ENCODE measurements at regions not wholly inside any gene's neighbourhood (a gene's known extent, or its start where the extent isn't known, plus 50 kb on each side); places are given as distances from the start of the nearest gene placed in this dataset.

DNA sequence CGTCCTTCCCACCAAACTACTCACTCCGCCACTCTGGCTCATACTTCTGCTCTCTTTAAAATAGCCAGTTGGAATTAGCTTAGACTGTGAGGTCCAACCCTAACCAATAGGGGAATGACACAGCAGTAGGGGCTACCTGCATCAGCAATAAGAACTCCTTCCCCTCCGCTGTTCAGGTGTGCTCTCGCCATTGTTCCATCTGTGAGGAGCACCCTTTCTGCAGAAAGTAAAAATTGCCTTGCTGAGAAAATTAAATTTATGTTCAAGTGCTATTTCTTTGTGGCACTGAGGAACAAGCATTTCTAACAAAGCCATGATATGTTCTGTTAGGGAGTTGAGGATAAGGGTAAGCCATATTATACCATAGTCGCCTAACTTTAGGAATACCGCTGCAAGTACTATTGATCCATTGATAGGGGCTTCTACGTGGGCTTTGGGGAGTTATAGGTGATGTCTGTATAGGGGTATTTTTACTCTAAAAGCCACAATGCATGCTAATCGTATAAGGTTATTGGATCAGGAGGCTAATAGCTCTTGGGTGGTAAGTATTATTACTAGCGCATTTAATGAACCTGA lies 1269.5 kb downstream of the TYW1 start:
- no peak overlapping the region for H3K27ac Mint-ChIP-seq (ENCODE audit: unreplicated experiment)
- H4K20me1 ChIP-seq (ENCODE audit: insufficient read depth, low read length), result no peaks in the 10 kb centered on the region
- H3K79me2 ChIP-seq (ENCODE audit: insufficient read depth, low read length), result no peaks in the 10 kb centered on the region
- H3K9me3 Mint-ChIP-seq (ENCODE audit: unreplicated experiment), result peaks cover 10% of the 10 kb centered on the region
- H3K4me2 ChIP-seq (ENCODE audit: low read length), result no peak overlapping the region
- H3K9me3 ChIP-seq (ENCODE audit: insufficient read depth, low read depth, low read length), result peaks cover 21% of the 10 kb centered on the region
- H3K4me3 ChIP-seq (ENCODE audit: insufficient read depth, low read depth, low read length), result no peak overlapping the region
- TF ChIP-seq EZH2 (IDR thresholded peaks at IDR 0.05; ENCODE audit: insufficient read depth, low read length), result no peak
- TF ChIP-seq, protein P1, sequence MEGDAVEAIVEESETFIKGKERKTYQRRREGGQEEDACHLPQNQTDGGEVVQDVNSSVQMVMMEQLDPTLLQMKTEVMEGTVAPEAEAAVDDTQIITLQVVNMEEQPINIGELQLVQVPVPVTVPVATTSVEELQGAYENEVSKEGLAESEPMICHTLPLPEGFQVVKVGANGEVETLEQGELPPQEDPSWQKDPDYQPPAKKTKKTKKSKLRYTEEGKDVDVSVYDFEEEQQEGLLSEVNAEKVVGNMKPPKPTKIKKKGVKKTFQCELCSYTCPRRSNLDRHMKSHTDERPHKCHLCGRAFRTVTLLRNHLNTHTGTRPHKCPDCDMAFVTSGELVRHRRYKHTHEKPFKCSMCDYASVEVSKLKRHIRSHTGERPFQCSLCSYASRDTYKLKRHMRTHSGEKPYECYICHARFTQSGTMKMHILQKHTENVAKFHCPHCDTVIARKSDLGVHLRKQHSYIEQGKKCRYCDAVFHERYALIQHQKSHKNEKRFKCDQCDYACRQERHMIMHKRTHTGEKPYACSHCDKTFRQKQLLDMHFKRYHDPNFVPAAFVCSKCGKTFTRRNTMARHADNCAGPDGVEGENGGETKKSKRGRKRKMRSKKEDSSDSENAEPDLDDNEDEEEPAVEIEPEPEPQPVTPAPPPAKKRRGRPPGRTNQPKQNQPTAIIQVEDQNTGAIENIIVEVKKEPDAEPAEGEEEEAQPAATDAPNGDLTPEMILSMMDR (IDR thresholded peaks at IDR 0.05; ENCODE audit: insufficient read depth, low read depth, low read length), result no peak
- no peak overlapping the region for H3K27ac ChIP-seq (ENCODE audit: low read depth, low read length)
- no peaks in the 10 kb centered on the region for H3K27me3 ChIP-seq (ENCODE audit: insufficient read depth, low read length)
- FAIRE-seq, result no peak
- no peaks in the 10 kb centered on the region for H3K27me3 Mint-ChIP-seq (ENCODE audit: low read depth, unreplicated experiment)
- H3K9ac ChIP-seq (ENCODE audit: low read length), result no peak overlapping the region
- no peak overlapping the region for H2AFZ ChIP-seq (ENCODE audit: low read depth, low read length)
- H3K4me3 Mint-ChIP-seq (ENCODE audit: unreplicated experiment), result no peak overlapping the region
- H3K36me3 ChIP-seq (ENCODE audit: insufficient read depth, low read length), result no peaks in the 10 kb centered on the region
- H3K4me1 Mint-ChIP-seq (ENCODE audit: low read depth, unreplicated experiment), result no peaks in the 10 kb centered on the region
- DNase-seq (ENCODE audit: low read depth), result no peak
- H3K36me3 Mint-ChIP-seq (ENCODE audit: low read depth, unreplicated experiment), result peaks cover 2% of the 10 kb centered on the region
- peaks cover 8% of the 10 kb centered on the region for H3K4me1 ChIP-seq (ENCODE audit: insufficient read depth, low read length)

DNA sequence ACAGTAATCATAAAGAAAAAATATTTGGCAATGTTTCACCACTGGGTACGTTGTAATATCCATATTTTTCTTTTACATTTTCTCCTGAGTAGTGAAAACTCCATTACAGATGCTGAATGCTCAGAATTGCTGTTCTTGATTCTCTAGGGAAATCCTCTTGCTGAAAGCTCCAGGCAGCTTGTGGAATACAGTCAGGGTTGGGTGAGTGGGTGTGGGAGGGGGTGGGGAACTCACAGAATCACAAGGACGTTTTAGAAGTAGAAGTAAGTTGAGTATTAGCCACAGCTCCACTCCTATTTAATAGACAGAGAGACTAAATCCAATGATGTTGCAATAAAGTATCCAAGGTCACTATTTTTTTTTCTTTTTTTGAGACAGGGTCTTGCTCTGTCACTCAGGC lies 1270.9 kb downstream of the TYW1 start:
- Histone ChIP-seq H3K4me2 (ENCODE audit: low read length) (no peak overlapping the region), H4K20me1 (ENCODE audit: insufficient read depth, low read length) (no peaks in the 10 kb centered on the region), H3K27me3 (ENCODE audit: insufficient read depth, low read length) (no peaks in the 10 kb centered on the region), H2AFZ (ENCODE audit: low read depth, low read length) (no peak overlapping the region), H3K79me2 (ENCODE audit: insufficient read depth, low read length) (no peaks in the 10 kb centered on the region), H3K27ac (ENCODE audit: low read depth, low read length) (no peak overlapping the region), H3K9me3 (ENCODE audit: insufficient read depth, low read depth, low read length) (peaks cover 19% of the 10 kb centered on the region), H3K9ac (ENCODE audit: low read length) (no peak overlapping the region), H3K4me1 (ENCODE audit: insufficient read depth, low read length) (peaks cover 8% of the 10 kb centered on the region), H3K4me3 (ENCODE audit: insufficient read depth, low read depth, low read length) (no peak overlapping the region), H3K36me3 (ENCODE audit: insufficient read depth, low read length) (no peaks in the 10 kb centered on the region)
- H3K4me3 Mint-ChIP-seq (ENCODE audit: unreplicated experiment), result no peak overlapping the region
- H3K9me3 Mint-ChIP-seq (ENCODE audit: unreplicated experiment), result peaks cover 6% of the 10 kb centered on the region
- TF ChIP-seq EZH2 (IDR thresholded peaks at IDR 0.05; ENCODE audit: insufficient read depth, low read length), result no peak
- TF ChIP-seq, protein P1 (IDR thresholded peaks at IDR 0.05; ENCODE audit: insufficient read depth, low read depth, low read length), result no peak
- DNase-seq (ENCODE audit: low read depth) (no peak), FAIRE-seq (no peak)
- no peak overlapping the region for H3K27ac Mint-ChIP-seq (ENCODE audit: unreplicated experiment)
- H3K36me3 Mint-ChIP-seq (ENCODE audit: low read depth, unreplicated experiment), result peaks cover 2% of the 10 kb centered on the region
- H3K27me3 Mint-ChIP-seq (ENCODE audit: low read depth, unreplicated experiment), result no peaks in the 10 kb centered on the region
- H3K4me1 Mint-ChIP-seq (ENCODE audit: low read depth, unreplicated experiment), result no peaks in the 10 kb centered on the region

DNA sequence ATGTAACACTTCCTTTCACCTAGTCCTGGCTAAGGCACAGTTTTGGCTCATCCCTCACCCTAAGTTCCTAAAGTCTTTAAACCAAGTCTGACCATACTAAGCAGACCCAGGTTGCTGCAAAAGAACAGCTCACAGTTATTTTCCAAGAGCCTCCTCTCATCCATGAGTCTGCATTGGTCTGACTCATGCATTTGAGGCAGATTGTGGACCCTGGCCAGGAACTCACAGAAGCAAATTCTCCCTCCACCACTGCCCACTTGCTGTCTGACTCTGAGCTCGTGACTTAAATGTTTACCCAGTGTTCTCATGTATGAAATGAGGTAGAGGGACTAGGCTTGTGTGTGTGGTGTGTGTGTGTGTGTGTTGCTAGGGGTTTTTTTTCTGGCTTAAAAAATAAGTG lies 1272.8 kb downstream of the TYW1 start:
- DNase-seq (ENCODE audit: low read depth), result peak; percentile 95
- no peaks in the 10 kb centered on the region for H3K4me1 Mint-ChIP-seq (ENCODE audit: low read depth, unreplicated experiment)
- H3K27ac Mint-ChIP-seq (ENCODE audit: unreplicated experiment), result no peak overlapping the region
- Histone ChIP-seq H3K4me1 (ENCODE audit: insufficient read depth, low read length) (peaks cover 8% of the 10 kb centered on the region), H3K4me3 (ENCODE audit: insufficient read depth, low read depth, low read length) (no peak overlapping the region), H3K9me3 (ENCODE audit: insufficient read depth, low read depth, low read length) (peaks cover 19% of the 10 kb centered on the region), H3K27me3 (ENCODE audit: insufficient read depth, low read length) (no peaks in the 10 kb centered on the region), H4K20me1 (ENCODE audit: insufficient read depth, low read length) (no peaks in the 10 kb centered on the region), H3K9ac (ENCODE audit: low read length) (no peak overlapping the region), H3K27ac (ENCODE audit: low read depth, low read length) (no peak overlapping the region), H2AFZ (ENCODE audit: low read depth, low read length) (no peak overlapping the region), H3K4me2 (ENCODE audit: low read length) (no peak overlapping the region), H3K79me2 (ENCODE audit: insufficient read depth, low read length) (no peaks in the 10 kb centered on the region), H3K36me3 (ENCODE audit: insufficient read depth, low read length) (no peaks in the 10 kb centered on the region)
- peak; percentile 67 for FAIRE-seq
- TF ChIP-seq, protein P1 (IDR thresholded peaks at IDR 0.05; ENCODE audit: insufficient read depth, low read depth, low read length), result no peak
- no peak for TF ChIP-seq EZH2 (IDR thresholded peaks at IDR 0.05; ENCODE audit: insufficient read depth, low read length)
- H3K9me3 Mint-ChIP-seq (ENCODE audit: unreplicated experiment), result peaks cover 6% of the 10 kb centered on the region
- no peaks in the 10 kb centered on the region for H3K27me3 Mint-ChIP-seq (ENCODE audit: low read depth, unreplicated experiment)
- no peak overlapping the region for H3K4me3 Mint-ChIP-seq (ENCODE audit: unreplicated experiment)
- H3K36me3 Mint-ChIP-seq (ENCODE audit: low read depth, unreplicated experiment), result peaks cover 2% of the 10 kb centered on the region

All from astrocyte (in vitro differentiated cells and primary cell).